Mucosa of descending colon (tissue), 3 donors: ENCODE measurements at regions not wholly inside any gene's neighbourhood (a gene's known extent, or its start where the extent isn't known, plus 50 kb on each side); places are given as distances from the start of the nearest gene placed in this dataset.

Experiments
- ATAC-seq: fragments of 200-7000 bp; cut with Tn5 transposase; one replicate; pipeline ENCODE4 v1.9.1; 2020; ENCODE audit warnings: mild to moderate bottlenecking, moderate library complexity
- DNase-seq, 3 donors: peaks; one replicate each; pipeline ENCODE4 v3.0.0-alpha.2; 2020
- H3K36me3 ChIP-seq: fragments of 200-600 bp; one replicate; pipeline ENCODE4 v1.8.0; 2021; ENCODE audit warnings: low read depth, mild to moderate bottlenecking
- H3K4me1 ChIP-seq: fragments of 200-600 bp; one replicate; pipeline ENCODE4 v1.8.0; 2021; ENCODE audit warnings: low read depth, mild to moderate bottlenecking
- H3K4me3 ChIP-seq: fragments of 200-600 bp; one replicate; pipeline ENCODE4 v1.8.0; 2021; ENCODE audit warnings: mild to moderate bottlenecking
- H3K9me3 ChIP-seq: fragments of 200-600 bp; one replicate; pipeline ENCODE4 v1.8.0; 2021; ENCODE audit warnings: mild to moderate bottlenecking
- CTCF ChIP-seq: fragments of 200-600 bp; IDR thresholded peaks from one replicate; pipeline ENCODE4 v1.8.0; 2022; ENCODE audit warnings: antibody characterized with exemption, mild to moderate bottlenecking
- intact Hi-C, 2 donors: fragments of 100-400 bp; cut with DNase I in 1 of 2; cut with micrococcal nuclease in 1 of 2; formaldehyde crosslinking; loops; one replicate each; pipeline versions ENCODE4 v1.11.0 to v1.11.1; 2022; cut with DNase I, micrococcal nuclease
- donor health status: DM: no; HTN: no; CAD: no; lungs with moderate emphysema.
- donor health status: DM: no; HTN: no; CAD: no.
- donor health status: DM: no; HTN: yes; CAD: no.

GRCh38 chr11:95531116-95531515 lies 258.5 kb downstream of the FAM76B start:
- ATAC-seq (no peak), DNase-seq (no peak)
- TF ChIP-seq CTCF, result no peak
- Histone ChIP-seq H3K9me3 (no peaks in the 10 kb centered on the region), H3K4me1 (no peaks in the 10 kb centered on the region), H3K4me3 (no peak overlapping the region), H3K36me3 (no peaks in the 10 kb centered on the region)
- intact Hi-C loops, result no loop called here

- H3K9me3 ChIP-seq, result no peaks in the 10 kb centered on the region
- no peaks in the 10 kb centered on the region for H3K36me3 ChIP-seq
- H3K4me3 ChIP-seq, result no peak overlapping the region
- intact Hi-C loops, result no loop called here
- ATAC-seq (no peak), DNase-seq (no peak)
- no peak for TF ChIP-seq CTCF
- no peaks in the 10 kb centered on the region for H3K4me1 ChIP-seq
Observed at GRCh38 chr11:95524314-95525036, 265.1 kb downstream of the FAM76B start.

GRCh38 chr11:95522874-95523273 lies 266.7 kb downstream of the FAM76B start:
- intact Hi-C loops, result no loop called here
- DNase-seq (no peak), ATAC-seq (no peak)
- Histone ChIP-seq H3K36me3 (no peaks in the 10 kb centered on the region), H3K4me3 (no peak overlapping the region), H3K9me3 (no peaks in the 10 kb centered on the region), H3K4me1 (no peaks in the 10 kb centered on the region)
- no peak for TF ChIP-seq CTCF

- Histone ChIP-seq H3K4me1 (no peaks in the 10 kb centered on the region), H3K9me3 (no peaks in the 10 kb centered on the region), H3K4me3 (no peak overlapping the region), H3K36me3 (no peaks in the 10 kb centered on the region)
- DNase-seq, result no peak
- no peak for ATAC-seq
- intact Hi-C loops, result no loop called here
- TF ChIP-seq CTCF, result no peak
Observed at GRCh38 chr11:95521862-95522261, 267.7 kb downstream of the FAM76B start.

- ATAC-seq (no peak), DNase-seq (no peak)
- no peaks in the 10 kb centered on the region for H3K4me1 ChIP-seq
- intact Hi-C loops, result no loop called here
- H3K9me3 ChIP-seq, result no peaks in the 10 kb centered on the region
- H3K36me3 ChIP-seq, result no peaks in the 10 kb centered on the region
- no peak overlapping the region for H3K4me3 ChIP-seq
- TF ChIP-seq CTCF, result no peak
Observed at GRCh38 chr11:95521133-95521542, 268.4 kb downstream of the FAM76B start.
